Right lobe of liver (tissue), 6 donors: ENCODE measurements at regions not wholly inside any gene's neighbourhood (a gene's known extent, or its start where the extent isn't known, plus 50 kb on each side); places are given as distances from the start of the nearest gene placed in this dataset.
"Not testable (repeated sequence)": the region's sequence is repeated elsewhere in the genome, so short reads cannot be mapped to it uniquely, and the experiment has no call there.

ENCODE experiments used
- ATAC-seq, 4 donors: fragments of 200-7000 bp; cut with Tn5 transposase; one replicate each; pipeline ENCODE4 v1.9.1; 2020; ENCODE audit warnings: mild to moderate bottlenecking in 4 of 4, moderate library complexity in 4 of 4
- DNase-seq, 3 donors: peaks; one replicate each; pipeline ENCODE4 v3.0.0-alpha.2; 2020
- H3K27ac ChIP-seq, 3 donors: fragments of 200-600 bp; one replicate each; pipeline ENCODE4 v1.8.0; 2022
- H3K27me3 ChIP-seq, 2 donors: fragments of 200-600 bp; one replicate each; pipeline ENCODE4 v1.8.0; 2022
- H3K36me3 ChIP-seq, 4 donors: fragments of 200-600 bp; sonication (generic) in 1 of 4; one replicate each; pipeline versions ENCODE4 v1.5.1 to v1.8.0; 2017 to 2022; ENCODE audit warnings: control low read depth in 1 of 4
- H3K4me1 ChIP-seq, 4 donors: fragments of 200-600 bp; sonication (generic) in 1 of 4; one replicate each; pipeline versions ENCODE4 v1.5.1 to v1.8.0; 2017 to 2022; ENCODE audit warnings: control low read depth in 1 of 4
- H3K4me3 ChIP-seq, 3 donors: fragments of 200-600 bp; one replicate each; pipeline ENCODE4 v1.8.0; 2022
- H3K9me3 ChIP-seq, 4 donors: fragments of 200-600 bp; sonication (generic) in 1 of 4; one replicate each; pipeline versions ENCODE4 v1.5.1 to v1.8.0; 2017 to 2022; ENCODE audit warnings: control low read depth in 1 of 4
- POLR2A ChIP-seq: fragments of 450-650 bp; IDR thresholded peaks from one replicate; pipeline ENCODE4 v1.6.1; 2017; ENCODE audit warnings: antibody characterized with exemption, mild to moderate bottlenecking
- WGBS: methylation state at CpG from one replicate; pipeline ENCODE4 v1.1.6; 2018; ENCODE audit warnings: low coverage, low lambda C conversion rate; ENCODE audit not compliant: insufficient coverage; ENCODE audit errors: missing lambda C conversion rate; 5-methylcytosine and 5-hydroxymethylcytosine counted together
- intact Hi-C, 2 donors: fragments of 100-400 bp; cut with DNase I; formaldehyde crosslinking; loops; one replicate each; pipeline versions ENCODE4 v1.11.2 to v1.14.1; 2022
- TF ChIP-seq, protein P1 (sequence below), 4 donors: fragments of 200-600 bp in 3 of 4; fragments of 450-650 bp in 1 of 4; IDR thresholded peaks; one replicate each; pipeline versions ENCODE4 v1.5.1 to v1.8.0; 2016 to 2022; ENCODE audit warnings: antibody characterized with exemption in 4 of 4, mild to moderate bottlenecking in 2 of 4
- donor health status: DM: no; HTN: yes; CAD: no.
- donor health status: DM: no; HTN: no; CAD: no.
- donor health status: DM: no; HTN: no; CAD: no.
- donor health status: DM: no; HTN: yes; CAD: no.
- donor health status: DM: no; HTN: yes; CAD: no.

- WGBS: 22% methylated on average over 1 of the region's 1 CpG
- H3K27me3 ChIP-seq: no peaks in the 10 kb centered on the region
These were observed 1102.1 kb downstream of the DIAPH3 start for GRCh38 chr13:59061621-59062020.

GRCh38 chr13:59064042-59064441 lies 1099.7 kb downstream of the DIAPH3 start:
- TF ChIP-seq, protein P1, sequence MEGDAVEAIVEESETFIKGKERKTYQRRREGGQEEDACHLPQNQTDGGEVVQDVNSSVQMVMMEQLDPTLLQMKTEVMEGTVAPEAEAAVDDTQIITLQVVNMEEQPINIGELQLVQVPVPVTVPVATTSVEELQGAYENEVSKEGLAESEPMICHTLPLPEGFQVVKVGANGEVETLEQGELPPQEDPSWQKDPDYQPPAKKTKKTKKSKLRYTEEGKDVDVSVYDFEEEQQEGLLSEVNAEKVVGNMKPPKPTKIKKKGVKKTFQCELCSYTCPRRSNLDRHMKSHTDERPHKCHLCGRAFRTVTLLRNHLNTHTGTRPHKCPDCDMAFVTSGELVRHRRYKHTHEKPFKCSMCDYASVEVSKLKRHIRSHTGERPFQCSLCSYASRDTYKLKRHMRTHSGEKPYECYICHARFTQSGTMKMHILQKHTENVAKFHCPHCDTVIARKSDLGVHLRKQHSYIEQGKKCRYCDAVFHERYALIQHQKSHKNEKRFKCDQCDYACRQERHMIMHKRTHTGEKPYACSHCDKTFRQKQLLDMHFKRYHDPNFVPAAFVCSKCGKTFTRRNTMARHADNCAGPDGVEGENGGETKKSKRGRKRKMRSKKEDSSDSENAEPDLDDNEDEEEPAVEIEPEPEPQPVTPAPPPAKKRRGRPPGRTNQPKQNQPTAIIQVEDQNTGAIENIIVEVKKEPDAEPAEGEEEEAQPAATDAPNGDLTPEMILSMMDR (IDR thresholded peaks at IDR 0.05): no peak
- no peak for TF ChIP-seq POLR2A
- ATAC-seq (no peak), DNase-seq (no peak)
- intact Hi-C loops: no loop called here
- H3K36me3 ChIP-seq: no peaks in the 10 kb centered on the region
- no peaks in the 10 kb centered on the region for H3K9me3 ChIP-seq
- no peak overlapping the region for H3K27ac ChIP-seq
- no peak overlapping the region for H3K4me3 ChIP-seq
- no peaks in the 10 kb centered on the region for H3K4me1 ChIP-seq
- no peaks in the 10 kb centered on the region for H3K27me3 ChIP-seq
- WGBS: 75% methylated on average over 1 of the region's 1 CpG

More at GRCh38 chr13:59061621-59062020, 1102.1 kb downstream of the DIAPH3 start:
- ATAC-seq (peak in 2 of 4 donors; percentile 44 to 75), DNase-seq (peak in 1 of 3 donors; percentile 55)
- Histone ChIP-seq H3K4me3 (no peak overlapping the region), H3K4me1 (no peaks in the 10 kb centered on the region), H3K9me3 (no peaks in the 10 kb centered on the region), H3K27ac (no peak overlapping the region), H3K36me3 (no peaks in the 10 kb centered on the region)
- intact Hi-C loops: no loop called here
- TF ChIP-seq, protein P1 (IDR thresholded peaks at IDR 0.05): no peak
- no peak for TF ChIP-seq POLR2A

GRCh38 chr13:59076386-59076785 lies 1087.3 kb downstream of the DIAPH3 start:
- DNase-seq, H3K36me3 ChIP-seq, ATAC-seq, H3K4me1 ChIP-seq, intact Hi-C loops, H3K9me3 ChIP-seq, H3K27ac ChIP-seq, H3K4me3 ChIP-seq, H3K27me3 ChIP-seq: not testable (repeated sequence)

DNA sequence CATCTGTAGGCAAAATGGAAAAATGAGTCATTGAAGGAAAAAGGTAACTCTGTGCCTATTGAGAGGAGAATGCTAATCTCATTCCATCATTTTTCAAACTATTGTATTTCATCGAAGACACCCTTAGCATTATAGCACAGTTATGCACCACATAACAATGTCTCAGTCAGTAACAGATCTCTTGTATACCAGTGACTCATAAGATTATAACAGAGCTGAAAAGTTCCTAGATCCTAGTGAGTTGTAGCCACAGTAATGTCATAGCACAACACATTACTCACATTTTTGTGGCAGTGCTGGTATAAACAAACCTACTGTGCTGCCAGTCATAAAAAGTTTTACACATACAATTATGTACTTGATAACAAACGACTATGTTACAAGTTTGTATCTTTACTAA lies 1077.6 kb downstream of the DIAPH3 start:
- Histone ChIP-seq H3K27ac (no peak overlapping the region), H3K36me3 (no peaks in the 10 kb centered on the region), H3K27me3 (no peaks in the 10 kb centered on the region), H3K9me3 (no peaks in the 10 kb centered on the region), H3K4me1 (no peaks in the 10 kb centered on the region), H3K4me3 (no peak overlapping the region)
- intact Hi-C loops: no loop called here
- DNase-seq (no peak), ATAC-seq (no peak)
- 42% methylated on average over 2 of the region's 2 CpGs for WGBS
- no peak for TF ChIP-seq POLR2A
- TF ChIP-seq, protein P1 (IDR thresholded peaks at IDR 0.05): no peak

- no peaks in the 10 kb centered on the region for H3K4me1 ChIP-seq
- intact Hi-C loops: no loop called here
- H3K9me3 ChIP-seq: no peaks in the 10 kb centered on the region
- no peak for DNase-seq
- 39% methylated on average over 2 of the region's 2 CpGs for WGBS
- peak in 2 of 4 donors; percentile 16 to 26 for ATAC-seq
- H3K27me3 ChIP-seq: no peaks in the 10 kb centered on the region
- TF ChIP-seq POLR2A: no peak
- TF ChIP-seq, protein P1 (IDR thresholded peaks at IDR 0.05): no peak
- H3K4me3 ChIP-seq: no peak overlapping the region
- no peaks in the 10 kb centered on the region for H3K36me3 ChIP-seq
- no peak overlapping the region for H3K27ac ChIP-seq
These were observed 1075.0 kb downstream of the DIAPH3 start for GRCh38 chr13:59088716-59089115.
